ENCODE measurements at regions not wholly inside any gene's neighbourhood (a gene's known extent, or its start where the extent isn't known, plus 50 kb on each side); places are given as distances from the start of the nearest gene placed in this dataset.

- peak overlapping the region; percentile 49 for H3K4me2 ChIP-seq (ENCODE audit: low read length)
- H3K9me3 ChIP-seq (ENCODE audit: low read length): no peaks in the 10 kb centered on the region
- H3K27ac ChIP-seq (ENCODE audit: low read length): peak overlapping the region; percentile 41
- peak overlapping the region; percentile 9 for H2AFZ ChIP-seq (ENCODE audit: low read depth, low read length)
- H4K20me1 ChIP-seq (ENCODE audit: insufficient read depth): no peaks in the 10 kb centered on the region
- H3K4me3 ChIP-seq (ENCODE audit: low read length): peak overlapping the region; percentile 43
- peak overlapping the region; percentile 15 for H3K9ac ChIP-seq (ENCODE audit: low read length)
- H3F3A ChIP-seq (ENCODE audit: insufficient read depth, low read length, poor library complexity, severe bottlenecking): no peaks in the 10 kb centered on the region
- H3K36me3 ChIP-seq (ENCODE audit: insufficient read depth, low read length): no peaks in the 10 kb centered on the region
- H3K79me2 ChIP-seq (replicated peaks; ENCODE audit: insufficient read depth, low read length): no peaks in the 10 kb centered on the region
- H3K27me3 ChIP-seq (ENCODE audit: insufficient read depth, low read depth, low read length): no peaks in the 10 kb centered on the region
- H3K9me2 ChIP-seq (ENCODE audit: insufficient read depth, low read length): no peaks in the 10 kb centered on the region
- TF ChIP-seq CTCF (IDR thresholded peaks at IDR 0.05; ENCODE audit: poor library complexity, severe bottlenecking) (no peak), REST (IDR thresholded peaks at IDR 0.05; ENCODE audit: borderline replicate concordance) (no peak), SMC3 (conservative IDR thresholded peaks at IDR 0.05; ENCODE audit: poor library complexity) (peak; percentile 30), POLR2AphosphoS5 (IDR thresholded peaks at IDR 0.05) (peak; percentile 72), RAD21 (conservative IDR thresholded peaks at IDR 0.05) (no peak), EZH2 (IDR thresholded peaks at IDR 0.05; ENCODE audit: borderline replicate concordance, insufficient read depth, low read length, poor library complexity, severe bottlenecking) (no peak), TAF1 (IDR thresholded peaks at IDR 0.05; ENCODE audit: low read depth) (no peak), EP300 (conservative IDR thresholded peaks at IDR 0.05; ENCODE audit: poor library complexity, severe bottlenecking) (peak; percentile 48), MXI1 (conservative IDR thresholded peaks at IDR 0.05; ENCODE audit: poor library complexity, severe bottlenecking) (no peak)
Measured at GRCh38 chr2:8193686-8194615, 487.9 kb upstream of the ID2 start.

GRCh38 chr2:8195784-8196183 lies 486.1 kb upstream of the ID2 start:
- Histone ChIP-seq H3K9me2 (ENCODE audit: insufficient read depth, low read length) (no peaks in the 10 kb centered on the region), H3K27me3 (ENCODE audit: insufficient read depth, low read depth, low read length) (no peaks in the 10 kb centered on the region), H3K27ac (ENCODE audit: low read length) (no peak overlapping the region), H3K9ac (ENCODE audit: low read length) (no peak overlapping the region), H3K9me3 (ENCODE audit: low read length) (no peaks in the 10 kb centered on the region), H3K79me2 (replicated peaks; ENCODE audit: insufficient read depth, low read length) (no peaks in the 10 kb centered on the region), H3K4me3 (ENCODE audit: low read length) (no peak overlapping the region), H2AFZ (ENCODE audit: low read depth, low read length) (no peak overlapping the region), H4K20me1 (ENCODE audit: insufficient read depth) (no peaks in the 10 kb centered on the region), H3K36me3 (ENCODE audit: insufficient read depth, low read length) (no peaks in the 10 kb centered on the region), H3K4me2 (ENCODE audit: low read length) (no peak overlapping the region), H3F3A (ENCODE audit: insufficient read depth, low read length, poor library complexity, severe bottlenecking) (no peaks in the 10 kb centered on the region)
- TF ChIP-seq CTCF (IDR thresholded peaks at IDR 0.05; ENCODE audit: poor library complexity, severe bottlenecking) (no peak), EP300 (conservative IDR thresholded peaks at IDR 0.05; ENCODE audit: poor library complexity, severe bottlenecking) (no peak), TAF1 (IDR thresholded peaks at IDR 0.05; ENCODE audit: low read depth) (no peak), MXI1 (conservative IDR thresholded peaks at IDR 0.05; ENCODE audit: poor library complexity, severe bottlenecking) (no peak), REST (IDR thresholded peaks at IDR 0.05; ENCODE audit: borderline replicate concordance) (no peak), SMC3 (conservative IDR thresholded peaks at IDR 0.05; ENCODE audit: poor library complexity) (no peak), POLR2AphosphoS5 (IDR thresholded peaks at IDR 0.05) (no peak), EZH2 (IDR thresholded peaks at IDR 0.05; ENCODE audit: borderline replicate concordance, insufficient read depth, low read length, poor library complexity, severe bottlenecking) (no peak), RAD21 (conservative IDR thresholded peaks at IDR 0.05) (no peak)

All from neural cell (in vitro differentiated cells).